ENCODE measurements at regions not wholly inside any gene's neighbourhood (a gene's known extent, or its start where the extent isn't known, plus 50 kb on each side); places are given as distances from the start of the nearest gene placed in this dataset.

DNA sequence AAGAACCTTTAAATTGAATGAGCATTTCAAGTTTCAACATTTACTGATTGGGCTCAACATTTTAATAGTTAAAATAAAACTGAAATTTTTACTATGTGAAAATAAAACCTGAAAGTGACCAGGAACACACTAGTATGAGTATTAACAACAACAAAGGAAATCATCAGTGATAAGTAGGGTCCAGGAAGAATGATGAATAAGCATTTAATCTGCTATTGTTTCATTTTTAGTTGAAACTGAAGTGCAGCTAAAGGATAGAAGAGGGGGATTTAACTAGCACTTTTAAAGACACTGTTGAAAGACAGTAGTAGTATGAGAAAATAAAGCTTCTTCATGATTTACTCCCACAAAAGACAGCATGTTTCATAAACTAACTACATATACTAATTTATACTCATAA is 250.9 kb upstream of the IPO5 start:
- no peaks in the 10 kb centered on the region for H3K79me2 ChIP-seq (ENCODE audit: control insufficient read depth, insufficient read depth, low read length)
- H3K9me1 ChIP-seq (ENCODE audit: control insufficient read depth, insufficient read depth, low read length) = no peaks in the 10 kb centered on the region
- H3K9ac ChIP-seq (ENCODE audit: insufficient read depth in 1 of 2, low read depth in 2 of 2, low read length in 2 of 2) = no peak overlapping the region
- intact Hi-C loops (cut with micrococcal nuclease) = no loop called here
- TF ChIP-seq NFATC3 (IDR thresholded peaks at IDR 0.05) (no peak), ZNF780A (CRISPR knock-in tag; IDR thresholded peaks at IDR 0.05) (no peak), YY1 (IDR thresholded peaks at IDR 0.05; ENCODE audit: borderline replicate concordance in 1 of 3, control insufficient read depth in 1 of 3, extremely low read depth in 1 of 3, insufficient read depth in 3 of 3, insufficient read length in 1 of 3, insufficient replicate concordance in 2 of 3, low read depth in 1 of 3, low read length in 2 of 3) (no peak), ZKSCAN8 (CRISPR knock-in tag; IDR thresholded peaks at IDR 0.05) (no peak), LARP7 (IDR thresholded peaks at IDR 0.05) (no peak), ZNF551 (CRISPR knock-in tag; IDR thresholded peaks at IDR 0.05) (no peak), ZNF316 (IDR thresholded peaks at IDR 0.05) (0 out of 2 replicates have a peak, but pooled peaks have one; percentile 35), C11orf30 (IDR thresholded peaks at IDR 0.05; ENCODE audit: low read depth) (peak; percentile 22; the same call in 1 of the 2 replicates)
- TF ChIP-seq, protein P1, sequence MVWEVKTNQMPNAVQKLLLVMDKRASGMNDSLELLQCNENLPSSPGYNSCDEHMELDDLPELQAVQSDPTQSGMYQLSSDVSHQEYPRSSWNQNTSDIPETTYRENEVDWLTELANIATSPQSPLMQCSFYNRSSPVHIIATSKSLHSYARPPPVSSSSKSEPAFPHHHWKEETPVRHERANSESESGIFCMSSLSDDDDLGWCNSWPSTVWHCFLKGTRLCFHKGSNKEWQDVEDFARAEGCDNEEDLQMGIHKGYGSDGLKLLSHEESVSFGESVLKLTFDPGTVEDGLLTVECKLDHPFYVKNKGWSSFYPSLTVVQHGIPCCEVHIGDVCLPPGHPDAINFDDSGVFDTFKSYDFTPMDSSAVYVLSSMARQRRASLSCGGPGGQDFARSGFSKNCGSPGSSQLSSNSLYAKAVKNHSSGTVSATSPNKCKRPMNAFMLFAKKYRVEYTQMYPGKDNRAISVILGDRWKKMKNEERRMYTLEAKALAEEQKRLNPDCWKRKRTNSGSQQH (CRISPR knock-in tag; IDR thresholded peaks at IDR 0.05) = no peak
- no peak overlapping the region for H2AFZ ChIP-seq (ENCODE audit: low read depth, low read length)
- ChIA-PET POLR2A (no interaction called here), CTCF (ENCODE audit: low intra/inter-chr PET ratio) (no interaction called here)
- H4K20me1 ChIP-seq (replicated peaks; ENCODE audit: control insufficient read depth, insufficient read depth, low read length) = no peaks in the 10 kb centered on the region
- ATAC-seq (no peak), DNase-seq (ENCODE audit: extremely low read depth in 1 of 4, low spot score in 3 of 4) (no peak), FAIRE-seq (no peak)
- H3K4me3 ChIP-seq = no peak overlapping the region
- H3K4me1 ChIP-seq (replicated peaks in 1 of 2; ENCODE audit: control insufficient read depth in 2 of 2, insufficient read depth in 2 of 2, low read length in 2 of 2) = no peaks in the 10 kb centered on the region
- H3K36me3 ChIP-seq (ENCODE audit: control insufficient read depth, insufficient read depth, low read length) = no peaks in the 10 kb centered on the region
- in situ Hi-C loops (cut with MboI) = no loop called here
- H3K4me2 ChIP-seq (ENCODE audit: insufficient read depth, low read length) = no peak overlapping the region
- H3K27ac ChIP-seq (ENCODE audit: extremely low read depth, low read depth, low read length) = no peak overlapping the region
- BruUV-seq (replicated peaks) = no TSS peak
- H3K9me3 ChIP-seq (replicated peaks; ENCODE audit: control insufficient read depth, insufficient read depth, low read depth, low read length) = no peaks in the 10 kb centered on the region
- no peaks in the 10 kb centered on the region for H3K27me3 ChIP-seq (ENCODE audit: control insufficient read depth in 2 of 2, insufficient read depth in 2 of 2, low read length in 2 of 2)

Data from K562 (cell line).